GM12892 (cell line): ENCODE measurements at regions not wholly inside any gene's neighbourhood (a gene's known extent, or its start where the extent isn't known, plus 50 kb on each side); places are given as distances from the start of the nearest gene placed in this dataset.

ENCODE experiments used
- POLR2A ChIP-seq: IDR thresholded peaks from 2 replicates; pipeline ENCODE4 v1.6.1; 2011; ENCODE audit warnings: low read depth, low read length, control low read depth
- POLR2AphosphoS5 ChIP-seq: IDR thresholded peaks from 2 replicates; pipeline ENCODE4 v1.6.1; 2011; ENCODE audit warnings: low read depth, low read length, control low read depth
- TAF1 ChIP-seq: IDR thresholded peaks from 2 replicates; pipeline ENCODE4 v1.6.1; 2011; ENCODE audit warnings: low read depth, mild to moderate bottlenecking, control low read depth, low read length, borderline replicate concordance

DNA sequence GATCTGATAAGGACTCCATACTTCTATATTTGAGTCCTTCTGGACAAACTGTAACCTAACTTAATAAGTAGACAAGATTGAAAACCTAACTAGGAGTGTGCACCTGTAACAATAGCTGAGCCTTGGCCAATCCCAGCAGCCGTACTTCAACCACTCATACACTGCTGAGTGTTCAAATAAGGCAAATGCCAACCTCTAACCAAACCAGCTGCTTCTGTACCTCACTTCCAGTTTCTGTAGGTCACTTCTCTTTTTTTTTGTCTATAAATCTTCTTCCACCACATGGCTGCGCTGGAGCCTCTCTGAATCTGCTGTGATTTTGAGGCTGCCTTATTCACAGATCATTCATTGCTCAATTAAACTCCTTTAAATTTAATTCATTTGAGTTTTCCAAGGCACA, 753.2 kb downstream of the DNAJB9 start:
- TF ChIP-seq POLR2A = no peak
- no peak for TF ChIP-seq POLR2AphosphoS5
- no peak for TF ChIP-seq TAF1
